ENCODE measurements at regions not wholly inside any gene's neighbourhood (a gene's known extent, or its start where the extent isn't known, plus 50 kb on each side); places are given as distances from the start of the nearest gene placed in this dataset.

DNA sequence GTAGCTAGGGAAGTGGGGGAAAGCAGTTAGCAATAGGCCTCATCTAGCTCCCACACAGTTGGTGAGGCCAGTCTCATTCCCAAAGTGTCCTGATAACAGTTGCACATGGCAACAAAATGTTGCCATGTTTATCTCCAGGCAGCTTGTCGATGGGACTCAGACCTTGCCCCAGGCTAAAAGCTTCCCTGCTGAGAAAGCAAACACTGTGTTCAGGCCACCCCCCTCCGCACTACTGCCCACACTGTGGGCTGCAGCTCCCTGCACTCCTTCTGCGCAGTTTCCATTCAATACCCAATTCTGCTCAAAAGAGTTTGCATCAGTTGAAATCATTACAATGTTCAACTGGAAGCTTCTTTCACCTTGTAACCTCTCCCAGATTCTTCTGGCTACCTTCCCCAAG lies 287.8 kb upstream of the GK2 start:
- BruUV-seq (replicated peaks), result no TSS peak

DNA sequence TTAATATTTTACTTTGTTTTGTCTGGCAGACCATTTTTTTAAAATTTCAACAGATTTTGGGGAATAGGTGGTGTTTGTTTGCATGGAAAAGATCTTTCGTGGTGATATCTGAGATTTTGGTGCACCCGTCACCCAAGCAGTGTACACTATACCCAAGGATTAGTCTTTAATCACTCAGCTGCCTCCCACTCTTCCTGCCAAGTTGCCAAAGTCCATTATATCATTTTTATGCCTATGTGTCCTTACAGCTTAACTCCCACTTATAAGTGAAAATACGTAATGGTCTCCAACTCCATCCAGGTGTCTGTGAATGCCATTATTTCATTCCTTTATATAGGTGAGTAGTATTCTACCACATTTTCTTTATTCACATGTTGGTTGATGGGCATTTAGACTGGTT lies 281.7 kb upstream of the GK2 start:
- POLR2A ChIA-PET (ENCODE audit: low non-redundant PET), result no interaction called here
- CTCF ChIA-PET, result no interaction called here
- no peak overlapping the region for H3K27ac ChIP-seq (ENCODE audit: low read depth, low read length, poor library complexity, severe bottlenecking)
- no peaks in the 10 kb centered on the region for H3K36me3 ChIP-seq (ENCODE audit: insufficient read depth, low read length, poor library complexity, severe bottlenecking)
- H3K27me3 ChIP-seq (replicated peaks; ENCODE audit: insufficient read depth, low read depth, low read length, poor library complexity), result no peaks in the 10 kb centered on the region
- no peak overlapping the region for H3K4me3 ChIP-seq (ENCODE audit: low read depth, low read length, poor library complexity, severe bottlenecking)
- TF ChIP-seq, protein P1, sequence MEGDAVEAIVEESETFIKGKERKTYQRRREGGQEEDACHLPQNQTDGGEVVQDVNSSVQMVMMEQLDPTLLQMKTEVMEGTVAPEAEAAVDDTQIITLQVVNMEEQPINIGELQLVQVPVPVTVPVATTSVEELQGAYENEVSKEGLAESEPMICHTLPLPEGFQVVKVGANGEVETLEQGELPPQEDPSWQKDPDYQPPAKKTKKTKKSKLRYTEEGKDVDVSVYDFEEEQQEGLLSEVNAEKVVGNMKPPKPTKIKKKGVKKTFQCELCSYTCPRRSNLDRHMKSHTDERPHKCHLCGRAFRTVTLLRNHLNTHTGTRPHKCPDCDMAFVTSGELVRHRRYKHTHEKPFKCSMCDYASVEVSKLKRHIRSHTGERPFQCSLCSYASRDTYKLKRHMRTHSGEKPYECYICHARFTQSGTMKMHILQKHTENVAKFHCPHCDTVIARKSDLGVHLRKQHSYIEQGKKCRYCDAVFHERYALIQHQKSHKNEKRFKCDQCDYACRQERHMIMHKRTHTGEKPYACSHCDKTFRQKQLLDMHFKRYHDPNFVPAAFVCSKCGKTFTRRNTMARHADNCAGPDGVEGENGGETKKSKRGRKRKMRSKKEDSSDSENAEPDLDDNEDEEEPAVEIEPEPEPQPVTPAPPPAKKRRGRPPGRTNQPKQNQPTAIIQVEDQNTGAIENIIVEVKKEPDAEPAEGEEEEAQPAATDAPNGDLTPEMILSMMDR (conservative IDR thresholded peaks at IDR 0.05; ENCODE audit: low read depth, low read length), result no peak
- no peak for TF ChIP-seq EZH2 (IDR thresholded peaks at IDR 0.05; ENCODE audit: borderline replicate concordance, low read depth, low read length, poor library complexity, severe bottlenecking)
- peak; percentile 1 for DNase-seq (ENCODE audit: low spot score)
- no peaks in the 10 kb centered on the region for H3K9me3 ChIP-seq (ENCODE audit: low read depth, low read length, poor library complexity, severe bottlenecking)
- intact Hi-C loops (cut with micrococcal nuclease; ENCODE audit: unreplicated experiment), result no loop called here
- no peaks in the 10 kb centered on the region for H3K4me1 ChIP-seq (ENCODE audit: insufficient read depth, low read length, poor library complexity, severe bottlenecking)
- no TSS peak for BruUV-seq (replicated peaks)

More for the DNA sequence above, 287.8 kb upstream of the GK2 start:
- Histone ChIP-seq H3K27me3 (replicated peaks; ENCODE audit: insufficient read depth, low read depth, low read length, poor library complexity) (no peaks in the 10 kb centered on the region), H3K4me1 (ENCODE audit: insufficient read depth, low read length, poor library complexity, severe bottlenecking) (no peaks in the 10 kb centered on the region), H3K4me3 (ENCODE audit: low read depth, low read length, poor library complexity, severe bottlenecking) (no peak overlapping the region), H3K27ac (ENCODE audit: low read depth, low read length, poor library complexity, severe bottlenecking) (no peak overlapping the region), H3K9me3 (ENCODE audit: low read depth, low read length, poor library complexity, severe bottlenecking) (no peaks in the 10 kb centered on the region), H3K36me3 (ENCODE audit: insufficient read depth, low read length, poor library complexity, severe bottlenecking) (no peaks in the 10 kb centered on the region)
- no peak for DNase-seq (ENCODE audit: low spot score)
- TF ChIP-seq, protein P1 (conservative IDR thresholded peaks at IDR 0.05; ENCODE audit: low read depth, low read length), result no peak
- no peak for TF ChIP-seq EZH2 (IDR thresholded peaks at IDR 0.05; ENCODE audit: borderline replicate concordance, low read depth, low read length, poor library complexity, severe bottlenecking)
- CTCF ChIA-PET, result no interaction called here
- POLR2A ChIA-PET (ENCODE audit: low non-redundant PET), result no interaction called here
- intact Hi-C loops (cut with micrococcal nuclease; ENCODE audit: unreplicated experiment), result no loop called here

DNA sequence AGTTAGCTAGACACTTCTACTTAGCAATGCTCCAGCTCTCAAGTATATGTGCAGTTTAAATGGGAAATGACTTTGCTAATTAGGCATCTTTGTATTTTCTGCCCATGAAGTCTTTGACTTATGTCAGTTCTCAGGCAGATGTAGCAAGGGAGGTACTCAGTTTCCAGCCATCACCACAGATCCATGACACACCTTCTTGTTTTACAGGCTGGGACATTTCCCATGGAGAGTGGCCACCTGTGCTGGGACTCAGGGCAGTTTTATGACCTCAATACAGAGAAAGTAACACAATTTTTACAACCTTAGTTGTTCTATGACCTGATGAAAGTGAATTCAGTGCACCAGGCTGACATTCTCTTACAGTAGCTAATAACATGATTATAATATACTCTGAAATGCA lies 280.7 kb upstream of the GK2 start:
- Histone ChIP-seq H3K27me3 (replicated peaks; ENCODE audit: insufficient read depth, low read depth, low read length, poor library complexity) (no peaks in the 10 kb centered on the region), H3K4me3 (ENCODE audit: low read depth, low read length, poor library complexity, severe bottlenecking) (no peak overlapping the region), H3K4me1 (ENCODE audit: insufficient read depth, low read length, poor library complexity, severe bottlenecking) (no peaks in the 10 kb centered on the region), H3K9me3 (ENCODE audit: low read depth, low read length, poor library complexity, severe bottlenecking) (no peaks in the 10 kb centered on the region), H3K36me3 (ENCODE audit: insufficient read depth, low read length, poor library complexity, severe bottlenecking) (no peaks in the 10 kb centered on the region), H3K27ac (ENCODE audit: low read depth, low read length, poor library complexity, severe bottlenecking) (no peak overlapping the region)
- ChIA-PET CTCF (no interaction called here), POLR2A (ENCODE audit: low non-redundant PET) (no interaction called here)
- no peak for DNase-seq (ENCODE audit: low spot score)
- BruUV-seq (replicated peaks), result no TSS peak
- intact Hi-C loops (cut with micrococcal nuclease; ENCODE audit: unreplicated experiment), result no loop called here
- TF ChIP-seq, protein P1 (conservative IDR thresholded peaks at IDR 0.05; ENCODE audit: low read depth, low read length), result no peak
- no peak for TF ChIP-seq EZH2 (IDR thresholded peaks at IDR 0.05; ENCODE audit: borderline replicate concordance, low read depth, low read length, poor library complexity, severe bottlenecking)

Measured in A673 (cell line).